Embryonic facial prominence (tissue), 1 donor: ENCODE measurements at regions not wholly inside any gene's neighbourhood (a gene's known extent, or its start where the extent isn't known, plus 50 kb on each side); places are given as distances from the start of the nearest gene placed in this dataset.
A peak's percentile ranks its signal among the peaks of the same experiment; 100 is the strongest.
"Not testable (repeated sequence)": the region's sequence is repeated elsewhere in the genome, so short reads cannot be mapped to it uniquely, and the experiment has no call there.

Source experiments
- DNase-seq: peaks from one replicate; pipeline ENCODE4 v3.0.0-alpha.2; 2016; ENCODE audit errors: extremely low spot score

DNA sequence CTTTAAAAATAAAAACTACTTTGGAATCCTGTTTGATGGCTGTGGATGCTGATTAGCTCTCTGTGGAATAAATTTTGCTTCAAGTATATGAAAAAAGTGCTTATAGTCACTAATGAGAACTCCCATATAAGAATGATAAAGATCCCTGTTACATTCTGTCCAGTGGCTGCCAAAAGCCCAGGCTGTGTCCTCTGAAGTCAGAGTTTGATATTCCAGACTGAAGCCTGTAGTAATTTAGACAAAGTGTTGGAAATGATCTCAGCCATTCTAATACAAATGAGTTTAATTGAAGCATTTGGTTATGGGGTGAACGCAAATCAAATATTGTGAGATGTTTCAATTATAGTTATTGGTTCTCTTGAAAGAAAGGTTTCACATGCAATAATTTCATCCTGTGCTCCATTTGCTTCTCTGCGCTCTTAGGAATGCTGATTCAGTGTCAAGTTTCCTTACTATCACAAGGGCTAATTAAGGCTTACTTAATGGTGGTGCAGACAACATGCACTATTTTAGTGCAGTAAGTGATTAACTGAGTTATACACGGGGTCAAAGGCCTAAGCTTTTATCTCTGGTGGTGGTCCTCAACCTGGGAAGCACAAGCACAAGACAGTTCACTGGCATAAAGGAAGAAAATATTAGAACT, 867.6 kb downstream of the SORCS1 start:
- DNase-seq = no peak

DNA sequence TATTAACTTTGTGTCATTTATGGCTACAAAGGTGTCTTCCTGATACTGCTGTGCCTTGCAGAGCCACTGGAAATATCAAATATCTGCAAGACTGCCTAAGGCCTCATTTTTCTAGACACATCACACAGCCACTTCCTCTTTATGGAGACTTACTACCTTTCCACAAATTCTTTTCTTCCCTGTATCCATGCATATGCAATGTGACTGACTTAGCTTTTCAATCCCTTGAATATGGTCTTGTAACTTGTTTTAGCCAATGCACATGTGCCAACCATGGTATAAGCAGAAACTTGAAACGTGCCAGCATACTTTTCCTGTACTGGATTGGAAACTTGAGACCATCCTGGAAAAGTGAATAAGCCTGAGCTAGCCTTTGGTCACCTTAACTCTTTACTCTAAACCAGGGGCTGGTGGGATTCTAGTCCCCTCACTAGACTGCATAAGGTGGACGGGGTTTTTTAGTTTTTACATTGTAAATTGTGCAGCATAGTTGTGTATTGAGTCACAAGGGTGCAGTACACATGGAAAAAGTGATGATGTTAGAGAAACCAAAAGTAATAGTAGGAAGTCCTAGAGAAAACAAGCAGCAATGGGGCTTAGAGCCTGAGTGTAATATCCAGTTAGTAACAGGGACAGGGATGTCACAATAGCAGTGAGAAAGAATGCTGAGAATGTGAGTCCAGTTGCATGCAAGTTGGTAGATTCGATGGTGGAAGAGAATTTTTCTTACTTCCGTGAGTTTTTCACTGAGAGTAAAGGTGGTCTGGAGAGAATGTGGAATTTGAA, 879.5 kb downstream of the SORCS1 start:
- no peak for DNase-seq

DNA sequence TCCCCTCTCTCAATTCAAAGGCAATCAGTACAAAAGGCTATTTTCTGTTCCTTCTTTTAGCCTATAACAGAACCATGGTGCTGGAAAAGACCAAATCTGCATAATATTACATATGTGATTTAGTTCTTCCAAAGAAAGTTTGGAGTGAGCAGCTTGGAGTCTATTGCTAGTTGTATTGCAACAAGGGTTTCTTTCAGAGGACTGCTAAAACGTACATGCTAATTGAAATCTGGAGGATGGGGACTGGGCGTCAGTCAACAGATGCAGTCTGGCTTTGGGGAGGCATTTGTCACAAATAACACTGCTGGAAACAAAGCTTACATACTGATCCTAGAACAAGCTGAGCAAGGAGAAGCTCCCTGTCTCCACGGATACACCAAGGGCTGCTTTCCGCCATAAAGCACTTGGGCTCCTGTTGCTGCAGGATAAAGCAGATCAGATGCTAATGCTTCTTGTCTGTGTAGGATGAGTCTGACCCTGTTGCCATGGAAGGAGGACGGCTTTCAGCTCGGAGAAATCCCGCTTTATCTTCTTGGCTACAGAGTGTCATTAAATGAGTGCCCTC, 883.5 kb downstream of the SORCS1 start:
- DNase-seq = no peak

DNA sequence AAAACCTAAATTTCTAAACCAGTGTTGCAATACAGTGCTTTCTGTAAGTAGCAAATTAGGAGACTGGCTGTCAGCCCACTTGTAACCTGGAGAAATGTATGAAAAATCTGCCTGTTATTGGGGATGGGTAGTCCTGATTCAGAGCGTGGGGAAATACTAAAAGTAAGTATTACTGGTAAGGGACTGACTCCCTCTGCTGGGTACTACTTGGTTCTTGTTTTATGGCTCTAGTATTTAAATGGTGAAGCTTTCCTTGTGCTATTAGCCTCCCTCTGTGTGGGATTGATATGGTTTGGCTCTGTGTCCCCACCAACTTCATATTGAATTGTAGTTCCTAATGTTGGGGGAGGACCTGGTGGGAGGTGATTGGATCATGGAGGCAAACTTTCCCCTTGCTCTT, 886.1 kb downstream of the SORCS1 start:
- DNase-seq = peak; percentile 43

DNA sequence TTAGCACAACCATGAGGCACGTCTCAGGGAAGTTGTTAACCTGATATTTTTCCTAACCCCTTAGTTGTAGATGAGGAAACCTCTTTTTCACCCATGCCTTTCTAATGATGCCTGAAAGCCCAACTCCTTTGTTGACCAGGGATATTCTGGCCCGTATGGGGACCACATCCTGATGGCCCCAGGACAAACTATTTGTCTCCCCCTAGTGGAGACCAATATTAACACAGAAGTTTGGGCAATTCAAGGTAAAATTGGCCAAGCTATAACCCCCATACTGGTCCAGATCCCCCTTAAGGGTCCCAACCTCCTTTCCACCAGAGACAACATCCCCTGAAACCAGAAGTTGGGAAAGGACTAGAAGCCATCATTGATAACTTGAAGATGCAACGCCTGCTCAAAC, 893.3 kb downstream of the SORCS1 start:
- no peak for DNase-seq

DNA sequence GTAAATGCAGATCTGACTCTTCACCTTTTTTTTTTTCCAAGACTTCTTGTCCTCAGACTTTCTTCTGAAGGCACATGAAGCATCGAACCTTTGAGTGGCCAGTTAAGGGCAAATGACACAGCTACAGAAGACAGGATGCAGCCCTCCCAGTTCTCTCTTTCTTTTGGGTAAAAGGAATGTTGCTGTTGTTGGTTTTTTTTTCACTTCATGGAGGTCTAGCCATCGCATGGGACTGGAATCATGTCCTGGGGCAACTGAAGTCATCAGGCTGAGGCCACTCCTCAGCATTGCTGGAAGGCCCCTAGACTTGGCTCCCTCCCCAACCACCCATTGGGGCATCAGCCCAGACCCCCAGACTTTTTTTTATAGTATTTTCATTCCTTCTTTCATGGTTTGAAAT, 896.5 kb downstream of the SORCS1 start:
- no peak for DNase-seq

DNA sequence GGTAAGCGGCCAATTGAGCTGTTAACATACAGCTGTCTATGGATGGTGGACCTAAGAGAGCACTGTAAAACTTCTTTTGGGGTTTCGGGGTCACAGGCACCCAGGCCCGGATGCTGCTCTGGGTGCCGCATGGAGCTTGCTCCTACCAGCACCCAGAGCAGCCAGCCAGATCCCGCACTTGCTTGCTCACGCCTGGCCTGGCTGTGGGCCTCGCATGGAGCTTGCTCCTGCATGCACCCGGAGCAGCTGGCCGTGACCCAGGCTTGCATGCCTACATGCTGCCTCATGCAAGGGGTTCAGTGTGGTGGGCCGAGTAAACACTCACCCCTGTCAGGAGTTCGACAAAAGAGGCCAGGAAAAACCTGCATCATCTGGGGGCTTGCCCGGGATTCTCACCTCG, 896.9 kb downstream of the SORCS1 start:
- DNase-seq = no peak

DNA sequence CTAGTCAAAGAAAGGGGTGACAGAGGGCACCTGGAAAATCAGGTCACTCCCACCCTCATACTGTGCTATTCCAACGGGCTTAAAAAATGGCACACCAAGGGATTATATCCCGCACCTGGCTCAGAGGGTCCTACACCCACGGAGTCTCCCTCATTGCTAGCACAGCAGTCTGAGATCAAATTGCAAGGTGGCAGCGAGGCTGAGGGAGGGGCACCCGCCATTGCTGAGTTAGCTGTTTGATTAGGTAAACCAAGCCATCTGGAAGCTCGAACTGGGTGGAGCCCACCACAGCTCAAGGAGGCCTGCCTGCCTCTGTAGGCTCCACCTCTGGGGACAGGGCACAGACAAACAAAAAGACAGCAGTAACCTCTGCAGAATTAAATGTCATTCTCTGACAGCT, 907.1 kb downstream of the SORCS1 start:
- DNase-seq = not testable (repeated sequence)

DNA sequence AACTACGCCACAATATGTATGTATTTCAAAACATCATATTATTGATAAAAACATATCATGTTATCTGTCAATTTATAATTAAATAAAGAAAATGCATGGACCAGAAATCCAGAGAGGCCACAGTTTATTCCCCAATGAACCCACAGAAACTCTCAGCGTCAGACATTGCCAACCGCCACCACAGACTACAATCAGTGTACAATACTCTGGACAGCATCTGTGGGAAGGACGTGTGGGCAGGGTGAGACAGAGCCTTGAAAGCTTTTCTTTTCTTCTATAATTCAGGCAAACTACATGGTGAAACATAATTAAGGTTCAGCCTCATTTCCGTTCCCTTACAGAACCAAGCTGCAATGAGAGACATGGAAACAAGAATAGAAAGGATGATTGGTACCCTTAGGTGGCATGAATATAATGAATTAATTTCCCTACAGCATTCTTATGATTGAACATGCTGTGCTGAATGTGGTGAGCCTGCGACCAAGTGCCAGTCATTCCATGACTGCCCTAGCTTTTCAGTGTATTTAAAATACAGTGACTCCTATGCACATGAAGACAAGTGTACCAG, 909.3 kb downstream of the SORCS1 start:
- no peak for DNase-seq

DNA sequence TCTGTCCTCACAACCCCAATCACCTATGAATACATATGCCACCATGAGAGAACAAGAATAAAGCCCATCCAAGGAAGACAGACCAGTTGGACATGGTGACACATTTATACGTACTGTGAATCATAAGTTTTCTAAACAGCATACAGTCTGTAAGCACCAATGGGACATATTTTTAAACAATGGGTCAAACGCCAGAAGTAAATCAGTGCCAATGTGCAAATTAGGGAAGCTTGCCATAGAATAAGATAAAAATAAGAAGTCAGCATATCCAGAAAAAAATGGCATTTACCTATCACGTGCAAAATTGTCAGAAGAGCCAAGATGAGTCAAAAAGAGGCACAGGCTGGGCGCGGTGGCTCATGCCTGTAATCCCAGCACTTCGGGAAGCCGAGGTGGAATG, 910.4 kb downstream of the SORCS1 start:
- DNase-seq = no peak

DNA sequence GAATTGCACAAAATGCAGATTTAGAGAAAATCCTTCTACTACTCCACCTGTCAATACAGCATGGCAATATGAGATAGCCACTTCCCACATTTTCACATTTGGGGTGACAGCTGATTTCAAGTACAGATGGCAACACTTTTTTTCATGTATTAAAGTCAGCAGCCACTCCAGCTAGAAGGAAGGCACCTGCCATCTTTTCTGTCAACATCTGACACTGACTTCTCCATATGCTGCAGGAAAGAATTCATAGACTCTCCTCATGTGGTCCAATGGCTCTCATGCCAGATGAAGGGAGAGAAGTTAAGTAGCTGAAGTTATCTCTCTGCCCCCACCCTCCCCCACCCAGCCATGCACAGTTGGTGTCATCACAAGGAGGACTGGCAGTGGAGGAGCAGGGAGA, 912.0 kb downstream of the SORCS1 start:
- no peak for DNase-seq

DNA sequence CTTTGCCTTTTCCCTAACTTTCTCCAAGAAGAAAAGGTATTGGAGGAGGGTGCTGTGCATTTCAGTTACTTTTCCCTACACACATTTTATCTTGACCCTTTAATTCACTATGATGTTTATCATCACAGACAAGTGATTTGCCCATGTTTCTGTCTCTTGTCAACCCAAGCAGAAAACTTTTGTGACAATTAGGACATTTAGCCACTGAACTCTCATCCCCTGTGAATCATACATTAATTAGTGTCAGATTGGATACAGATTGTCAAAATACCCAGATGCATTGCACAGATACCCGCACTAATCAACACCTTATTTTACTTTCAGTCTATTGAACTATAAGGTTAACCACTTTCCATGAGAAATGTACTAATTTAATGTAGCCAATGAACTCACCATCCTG, 912.9 kb downstream of the SORCS1 start:
- DNase-seq = no peak

DNA sequence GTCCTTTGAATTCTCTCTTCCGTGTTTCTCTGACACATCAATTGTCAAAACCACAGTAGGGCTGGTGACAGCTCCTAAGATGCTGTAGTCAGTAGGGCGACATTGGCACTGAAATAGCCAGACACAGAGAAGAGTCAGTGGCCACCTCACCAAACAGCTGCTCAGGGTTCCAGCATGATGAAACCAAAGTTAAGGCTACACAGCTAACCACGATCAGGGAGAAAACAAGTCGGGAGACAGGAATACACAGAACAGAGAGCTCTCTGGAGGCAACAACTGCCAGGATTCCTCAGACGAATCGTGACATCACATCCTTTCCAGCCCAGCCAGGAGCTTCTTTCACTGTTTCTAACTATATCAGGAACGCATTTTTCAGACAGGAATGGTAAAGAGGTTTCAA, 922.2 kb downstream of the SORCS1 start:
- no peak for DNase-seq

DNA sequence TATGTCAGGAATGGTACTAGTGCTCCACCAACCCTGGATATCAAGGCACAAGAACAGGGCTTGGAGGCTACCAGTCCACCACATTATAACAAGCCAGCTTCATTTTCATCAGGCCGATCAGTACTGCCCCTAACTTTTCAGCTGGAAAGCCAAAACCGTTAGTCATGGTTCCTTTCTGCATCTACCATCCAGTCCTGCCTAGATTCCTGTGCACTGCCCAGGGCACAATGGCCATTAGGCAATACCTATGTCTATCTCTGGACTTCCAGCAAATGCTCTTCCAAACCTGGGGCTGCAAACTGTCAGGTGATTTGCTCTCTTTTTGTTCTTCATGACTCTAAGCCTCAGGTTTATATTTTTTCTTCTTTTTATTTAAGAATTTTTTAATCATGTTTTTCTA, 937.7 kb downstream of the SORCS1 start:
- no peak for DNase-seq

DNA sequence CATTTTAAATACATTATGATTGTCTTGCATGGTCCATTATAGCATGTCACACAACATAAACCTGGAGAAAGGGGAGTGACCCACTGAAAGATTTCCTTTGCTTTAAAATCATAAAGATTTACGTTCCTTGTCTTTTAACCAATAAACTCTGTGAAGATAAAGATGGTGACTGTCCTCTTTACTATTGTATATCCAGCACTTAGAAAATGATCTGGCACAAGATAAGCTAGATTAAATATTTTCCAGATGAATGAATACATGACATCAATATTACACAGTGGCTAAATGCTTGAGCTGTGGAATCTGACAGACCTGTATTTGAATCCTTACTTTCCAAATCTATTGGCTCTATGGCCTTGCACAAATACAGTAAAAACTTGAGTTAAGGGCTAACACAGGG, 938.4 kb downstream of the SORCS1 start:
- DNase-seq = no peak

DNA sequence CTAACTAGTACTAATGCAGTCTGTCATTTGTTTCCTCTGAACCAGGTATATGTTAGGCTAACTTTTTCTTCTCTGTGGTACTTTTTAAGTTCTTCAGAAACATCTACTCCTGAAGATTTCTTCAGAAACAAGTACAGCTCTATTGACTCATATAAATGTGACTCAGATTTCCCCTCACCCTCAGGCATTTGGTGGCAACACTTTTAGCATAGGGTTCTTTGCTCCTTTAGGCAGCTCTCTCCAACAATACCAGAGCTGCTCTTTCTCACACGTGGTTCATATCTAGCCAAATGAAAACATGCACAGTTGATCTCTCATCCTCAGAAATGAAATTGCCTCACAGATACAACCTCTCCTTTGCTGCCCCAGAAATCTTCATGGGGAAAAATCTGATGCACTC, 939.8 kb downstream of the SORCS1 start:
- DNase-seq = no peak

DNA sequence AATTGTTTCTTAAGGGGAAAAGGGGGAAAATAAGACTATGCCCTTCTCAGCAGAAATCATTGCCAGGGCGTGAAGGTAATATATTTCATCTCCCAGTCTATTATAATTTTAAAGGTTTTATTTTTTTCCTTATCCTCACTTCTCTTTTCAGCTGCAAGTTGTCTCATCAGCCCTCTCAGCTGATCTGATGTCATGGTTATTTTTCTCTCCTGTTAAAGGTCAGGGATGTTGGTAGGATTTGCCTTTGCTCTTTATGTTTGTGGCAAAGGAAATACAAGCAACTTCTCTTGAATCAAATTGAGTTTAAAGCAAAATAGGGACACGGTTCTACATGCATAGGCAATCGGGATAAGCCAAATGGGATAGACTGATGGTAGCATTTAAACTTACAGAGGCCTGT, 946.9 kb downstream of the SORCS1 start:
- DNase-seq = no peak

DNA sequence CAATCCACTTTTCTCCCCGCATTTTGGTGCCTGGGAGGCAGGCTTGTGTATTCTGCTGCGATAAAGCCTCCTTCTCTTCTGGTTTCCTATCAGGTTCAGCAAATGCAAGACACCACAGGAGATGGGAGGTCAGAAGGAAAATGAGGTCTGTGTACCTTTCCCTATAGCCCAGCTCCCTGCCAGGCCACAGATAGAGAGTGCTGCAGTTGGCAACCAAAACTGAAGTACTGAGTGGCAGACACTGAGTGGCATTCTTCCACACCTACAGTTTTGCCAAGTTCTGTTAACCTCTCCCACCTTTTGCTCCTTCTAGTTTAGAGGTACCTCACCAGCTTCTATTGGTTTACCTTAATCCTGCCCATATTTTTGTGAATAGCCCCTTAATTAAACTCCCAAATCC, 948.4 kb downstream of the SORCS1 start:
- no peak for DNase-seq

DNA sequence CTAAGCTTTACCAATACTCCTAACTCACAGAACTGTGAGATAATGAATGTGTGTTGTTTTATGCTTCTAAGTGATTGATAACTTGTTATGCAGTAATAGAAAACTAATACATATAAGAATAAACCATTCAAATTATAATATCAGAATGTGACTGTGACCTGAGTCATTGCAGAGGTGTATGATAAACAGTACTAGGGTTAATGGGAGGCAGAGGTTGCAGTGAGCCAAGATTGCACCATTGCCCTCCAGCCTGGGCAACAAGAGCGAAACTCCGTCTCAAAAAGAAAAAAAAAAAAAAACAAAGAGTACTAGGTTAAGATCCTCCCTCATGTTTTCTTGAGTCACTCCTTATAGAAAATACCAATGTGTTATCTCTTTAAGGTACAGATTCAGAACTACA, 950.3 kb downstream of the SORCS1 start:
- no peak for DNase-seq

DNA sequence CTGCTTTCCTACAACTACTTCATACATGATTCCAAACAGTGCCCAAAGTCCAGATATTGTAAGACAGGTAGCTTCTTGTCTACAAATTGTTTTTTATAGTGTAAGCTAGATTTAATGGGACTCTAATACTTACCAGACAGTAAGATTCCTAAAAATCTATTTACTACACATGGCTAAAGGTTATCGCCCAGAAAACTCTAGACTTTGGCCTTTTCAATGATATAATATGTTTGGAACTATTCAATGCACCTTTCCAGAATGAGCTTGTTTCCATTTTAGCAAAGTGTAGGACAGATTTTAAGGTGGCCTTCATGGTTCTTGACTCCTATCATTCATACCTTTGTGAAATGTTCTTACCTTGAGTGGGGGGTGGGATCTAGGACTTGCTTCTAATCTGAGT, 951.0 kb downstream of the SORCS1 start:
- no peak for DNase-seq

DNA sequence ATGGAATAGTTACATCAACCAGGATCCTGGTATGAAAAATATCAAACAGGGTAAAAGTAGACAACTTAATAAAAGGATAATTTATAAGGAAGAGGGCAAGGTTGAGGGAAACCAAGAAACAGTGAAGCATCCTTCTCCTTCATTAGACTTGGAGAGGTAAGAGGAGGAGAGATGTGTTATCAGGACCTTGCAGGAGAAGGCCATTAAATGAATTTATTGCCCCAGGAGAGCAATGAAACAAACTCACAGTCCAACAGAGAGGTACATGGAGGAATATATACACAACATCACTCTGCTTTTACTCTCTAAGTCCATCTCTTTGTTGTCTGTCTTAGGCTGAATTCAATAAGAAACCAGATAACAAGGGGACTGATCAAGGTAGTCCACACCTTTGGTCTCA, 966.2 kb downstream of the SORCS1 start:
- no peak for DNase-seq

DNA sequence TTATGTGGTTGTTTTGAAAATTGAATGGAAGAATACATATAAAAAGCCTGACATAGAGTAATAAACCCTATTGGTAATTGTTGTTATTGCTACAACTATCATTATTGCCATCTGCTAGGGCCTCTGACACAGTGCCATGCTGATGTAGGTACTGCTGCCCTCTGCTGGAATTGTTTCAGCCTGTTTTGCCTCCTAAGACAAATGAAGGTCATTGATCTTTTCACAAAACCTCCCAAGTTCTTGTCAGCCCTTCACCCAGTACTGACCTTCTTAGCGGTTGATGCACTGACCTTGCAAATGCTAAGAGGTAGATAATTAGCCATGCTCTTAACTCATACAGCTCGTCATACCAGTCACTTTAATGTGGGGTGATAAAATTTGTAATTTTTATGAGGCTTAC, 975.2 kb downstream of the SORCS1 start:
- DNase-seq = no peak

DNA sequence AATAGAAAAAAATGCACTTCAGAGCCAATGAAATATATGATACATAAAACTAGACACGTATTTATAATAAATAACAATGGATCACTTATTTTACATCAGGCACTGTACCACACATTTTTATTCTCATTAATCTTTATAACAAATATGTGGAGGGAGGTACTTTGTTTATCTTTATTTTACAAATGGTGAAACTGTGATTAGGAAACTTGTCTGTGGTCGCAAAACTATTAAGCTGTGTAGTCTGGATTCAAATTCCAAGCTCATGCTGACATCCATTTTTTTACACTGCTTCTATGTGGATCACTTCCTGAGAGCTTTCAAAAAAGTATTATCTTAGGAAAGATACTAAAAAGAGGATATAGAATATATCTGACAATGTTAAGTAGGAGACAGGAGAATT, 978.6 kb downstream of the SORCS1 start:
- DNase-seq = no peak
